Subcutaneous abdominal adipose tissue (tissue), 5 donors: ENCODE measurements at regions not wholly inside any gene's neighbourhood (a gene's known extent, or its start where the extent isn't known, plus 50 kb on each side); places are given as distances from the start of the nearest gene placed in this dataset.

ENCODE experiments used
- H3K27ac ChIP-seq: one replicate; pipeline ENCODE4 v1.7.0; 2013; ENCODE audit warnings: low read depth, mild to moderate bottlenecking, inconsistent platforms, low read length, moderate library complexity
- H3K27me3 ChIP-seq, 5 donors: one replicate each; pipeline ENCODE4 v1.7.0; 2013; ENCODE audit warnings: low read length in 5 of 5, inconsistent platforms in 1 of 5; ENCODE audit not compliant: control insufficient read depth in 5 of 5, insufficient read depth in 4 of 5
- H3K36me3 ChIP-seq, 5 donors: one replicate each; pipeline ENCODE4 v1.7.0; 2013; ENCODE audit warnings: low read length in 5 of 5; ENCODE audit not compliant: control insufficient read depth in 5 of 5, insufficient read depth in 5 of 5
- H3K4me1 ChIP-seq, 5 donors: one replicate each; pipeline ENCODE4 v1.7.0; 2013; ENCODE audit warnings: low read length in 5 of 5, mild to moderate bottlenecking in 3 of 5, moderate library complexity in 1 of 5; ENCODE audit not compliant: control insufficient read depth in 5 of 5, insufficient read depth in 5 of 5
- H3K4me3 ChIP-seq, 5 donors: one replicate each; pipeline ENCODE4 v1.7.0; 2013; ENCODE audit warnings: low read length in 5 of 5, low read depth in 1 of 5
- H3K9ac ChIP-seq, 5 donors: one replicate each; pipeline ENCODE4 v1.7.0; 2013; ENCODE audit warnings: low read length in 5 of 5, mild to moderate bottlenecking in 4 of 5, moderate library complexity in 3 of 5
- H3K9me3 ChIP-seq, 5 donors: one replicate each; pipeline ENCODE4 v1.7.0; 2013; ENCODE audit warnings: low read length in 5 of 5; ENCODE audit not compliant: control insufficient read depth in 5 of 5
- donor health status: healthy.
- donor health status: healthy.
- donor health status: healthy.
- donor health status: healthy.
- donor health status: healthy.

GRCh38 chrX:45750639-45751038 lies 550.0 kb upstream of the DIPK2B start:
- Histone ChIP-seq H3K27me3 (peaks cover 0 to 7% (median under 1%) of the 10 kb centered on the region in 5 donors), H3K4me1 (peaks cover 0 to 11% (median 0%) of the 10 kb centered on the region in 5 donors), H3K27ac (no peak overlapping the region), H3K36me3 (peaks cover 0 to 9% (median 6%) of the 10 kb centered on the region in 5 donors), H3K4me3 (no peak overlapping the region), H3K9ac (no peak overlapping the region), H3K9me3 (no peaks in the 10 kb centered on the region)

- H3K27ac ChIP-seq: no peak overlapping the region
- H3K4me3 ChIP-seq: no peak overlapping the region
- no peaks in the 10 kb centered on the region for H3K9me3 ChIP-seq
- H3K36me3 ChIP-seq: peaks cover 0 to 10% (median 8%) of the 10 kb centered on the region in 5 donors
- H3K4me1 ChIP-seq: peaks cover 0 to 9% (median 0%) of the 10 kb centered on the region in 5 donors
- H3K27me3 ChIP-seq: peaks cover 0 to 7% (median 0%) of the 10 kb centered on the region in 5 donors
- no peak overlapping the region for H3K9ac ChIP-seq
These were observed 548.7 kb upstream of the DIPK2B start for GRCh38 chrX:45749375-45749774.

- Histone ChIP-seq H3K27me3 (peaks cover 0 to 4% (median 0%) of the 10 kb centered on the region in 5 donors), H3K36me3 (peaks cover 0 to 10% (median 8%) of the 10 kb centered on the region in 5 donors), H3K9ac (no peak overlapping the region), H3K27ac (no peak overlapping the region), H3K4me1 (peaks cover 0 to 6% (median 0%) of the 10 kb centered on the region in 5 donors), H3K4me3 (no peak overlapping the region), H3K9me3 (no peaks in the 10 kb centered on the region)
These were observed 547.7 kb upstream of the DIPK2B start for GRCh38 chrX:45748369-45748774.

GRCh38 chrX:45747905-45748304 lies 547.2 kb upstream of the DIPK2B start:
- Histone ChIP-seq H3K9me3 (no peaks in the 10 kb centered on the region), H3K4me3 (no peak overlapping the region), H3K4me1 (peaks cover 0 to 1% (median 0%) of the 10 kb centered on the region in 5 donors), H3K27ac (no peak overlapping the region), H3K27me3 (peaks cover 0 to 8% (median 0%) of the 10 kb centered on the region in 5 donors), H3K36me3 (peaks cover 0 to 10% (median 8%) of the 10 kb centered on the region in 5 donors), H3K9ac (no peak overlapping the region)

GRCh38 chrX:45745479-45745878 lies 544.8 kb upstream of the DIPK2B start:
- Histone ChIP-seq H3K27ac (no peak overlapping the region), H3K9me3 (no peaks in the 10 kb centered on the region), H3K27me3 (peaks cover 0 to 6% (median 0%) of the 10 kb centered on the region in 5 donors), H3K4me3 (no peak overlapping the region), H3K4me1 (no peaks in the 10 kb centered on the region), H3K36me3 (peaks cover 0 to 10% (median 5%) of the 10 kb centered on the region in 5 donors), H3K9ac (no peak overlapping the region)

GRCh38 chrX:45743906-45744625 lies 543.4 kb upstream of the DIPK2B start:
- Histone ChIP-seq H3K36me3 (peaks cover 0 to 10% (median 5%) of the 10 kb centered on the region in 5 donors), H3K27ac (no peak overlapping the region), H3K27me3 (peaks cover 0 to 6% (median 0%) of the 10 kb centered on the region in 5 donors), H3K4me1 (no peaks in the 10 kb centered on the region), H3K4me3 (no peak overlapping the region), H3K9ac (no peak overlapping the region), H3K9me3 (no peaks in the 10 kb centered on the region)

- Histone ChIP-seq H3K4me1 (no peaks in the 10 kb centered on the region), H3K4me3 (no peak overlapping the region), H3K27me3 (peaks cover 0 to 6% (median 0%) of the 10 kb centered on the region in 5 donors), H3K27ac (no peak overlapping the region), H3K36me3 (peaks cover 0 to 10% (median 5%) of the 10 kb centered on the region in 5 donors), H3K9ac (no peak overlapping the region), H3K9me3 (no peaks in the 10 kb centered on the region)
These were observed 542.4 kb upstream of the DIPK2B start for GRCh38 chrX:45743081-45743533.

- Histone ChIP-seq H3K4me3 (no peak overlapping the region), H3K9ac (no peak overlapping the region), H3K4me1 (no peaks in the 10 kb centered on the region), H3K36me3 (no peaks in the 10 kb centered on the region), H3K27ac (no peak overlapping the region), H3K27me3 (peaks cover 0 to 8% (median 0%) of the 10 kb centered on the region in 5 donors), H3K9me3 (no peaks in the 10 kb centered on the region)
These were observed 539.6 kb upstream of the DIPK2B start for GRCh38 chrX:45740291-45740690.

- Histone ChIP-seq H3K9me3 (no peaks in the 10 kb centered on the region), H3K4me1 (no peaks in the 10 kb centered on the region), H3K4me3 (no peak overlapping the region), H3K27ac (no peak overlapping the region), H3K36me3 (no peaks in the 10 kb centered on the region), H3K27me3 (peaks cover 0 to 2% (median 0%) of the 10 kb centered on the region in 5 donors), H3K9ac (no peak overlapping the region)
These were observed 534.9 kb upstream of the DIPK2B start for GRCh38 chrX:45735571-45735970.

GRCh38 chrX:45731448-45731847 lies 530.8 kb upstream of the DIPK2B start:
- no peak overlapping the region for H3K9ac ChIP-seq
- no peak overlapping the region for H3K4me3 ChIP-seq
- peaks cover 0 to 7% (median 0%) of the 10 kb centered on the region in 5 donors for H3K27me3 ChIP-seq
- no peaks in the 10 kb centered on the region for H3K9me3 ChIP-seq
- no peak overlapping the region for H3K27ac ChIP-seq
- no peaks in the 10 kb centered on the region for H3K4me1 ChIP-seq
- H3K36me3 ChIP-seq: no peaks in the 10 kb centered on the region
